ENCODE measurements at regions not wholly inside any gene's neighbourhood (a gene's known extent, or its start where the extent isn't known, plus 50 kb on each side); places are given as distances from the start of the nearest gene placed in this dataset.

DNA sequence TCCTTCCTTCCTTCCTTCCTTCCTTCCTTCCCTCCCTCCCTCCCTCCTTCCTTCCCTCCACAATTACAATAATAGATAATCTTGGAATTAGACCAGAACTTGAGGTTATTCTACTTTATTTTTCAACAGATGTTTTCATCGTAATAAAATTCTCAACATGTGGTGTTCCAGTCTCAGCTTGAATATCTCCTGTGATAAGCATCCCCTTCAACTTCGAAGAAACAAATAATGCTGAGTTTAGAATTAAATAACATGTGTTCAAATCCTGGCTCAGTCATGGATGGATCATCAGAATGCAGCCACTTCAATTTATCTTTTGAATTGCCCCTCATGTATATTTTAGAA is 91.4 kb upstream of the PAPPA start:
- TF ChIP-seq CTCF (IDR thresholded peaks at IDR 0.05), result no peak
- TF ChIP-seq, protein P1, sequence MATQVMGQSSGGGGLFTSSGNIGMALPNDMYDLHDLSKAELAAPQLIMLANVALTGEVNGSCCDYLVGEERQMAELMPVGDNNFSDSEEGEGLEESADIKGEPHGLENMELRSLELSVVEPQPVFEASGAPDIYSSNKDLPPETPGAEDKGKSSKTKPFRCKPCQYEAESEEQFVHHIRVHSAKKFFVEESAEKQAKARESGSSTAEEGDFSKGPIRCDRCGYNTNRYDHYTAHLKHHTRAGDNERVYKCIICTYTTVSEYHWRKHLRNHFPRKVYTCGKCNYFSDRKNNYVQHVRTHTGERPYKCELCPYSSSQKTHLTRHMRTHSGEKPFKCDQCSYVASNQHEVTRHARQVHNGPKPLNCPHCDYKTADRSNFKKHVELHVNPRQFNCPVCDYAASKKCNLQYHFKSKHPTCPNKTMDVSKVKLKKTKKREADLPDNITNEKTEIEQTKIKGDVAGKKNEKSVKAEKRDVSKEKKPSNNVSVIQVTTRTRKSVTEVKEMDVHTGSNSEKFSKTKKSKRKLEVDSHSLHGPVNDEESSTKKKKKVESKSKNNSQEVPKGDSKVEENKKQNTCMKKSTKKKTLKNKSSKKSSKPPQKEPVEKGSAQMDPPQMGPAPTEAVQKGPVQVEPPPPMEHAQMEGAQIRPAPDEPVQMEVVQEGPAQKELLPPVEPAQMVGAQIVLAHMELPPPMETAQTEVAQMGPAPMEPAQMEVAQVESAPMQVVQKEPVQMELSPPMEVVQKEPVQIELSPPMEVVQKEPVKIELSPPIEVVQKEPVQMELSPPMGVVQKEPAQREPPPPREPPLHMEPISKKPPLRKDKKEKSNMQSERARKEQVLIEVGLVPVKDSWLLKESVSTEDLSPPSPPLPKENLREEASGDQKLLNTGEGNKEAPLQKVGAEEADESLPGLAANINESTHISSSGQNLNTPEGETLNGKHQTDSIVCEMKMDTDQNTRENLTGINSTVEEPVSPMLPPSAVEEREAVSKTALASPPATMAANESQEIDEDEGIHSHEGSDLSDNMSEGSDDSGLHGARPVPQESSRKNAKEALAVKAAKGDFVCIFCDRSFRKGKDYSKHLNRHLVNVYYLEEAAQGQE (IDR thresholded peaks at IDR 0.05; ENCODE audit: insufficient read depth in 1 of 2, low read depth in 2 of 2, low read length in 1 of 2), result no peak
- ATAC-seq (no peak), DNase-seq (ENCODE audit: low read depth, low spot score) (no peak)
- ChIA-PET POLR2A (no interaction called here), CTCF (no interaction called here)
- BruUV-seq (replicated peaks), result no TSS peak
- no peak overlapping the region for H3K27ac ChIP-seq (ENCODE audit: low read length)
- H3K4me1 ChIP-seq (ENCODE audit: control insufficient read depth, insufficient read depth, low read length), result no peaks in the 10 kb centered on the region
- H3K36me3 ChIP-seq (ENCODE audit: control insufficient read depth, insufficient read depth, low read length), result no peaks in the 10 kb centered on the region
- no peaks in the 10 kb centered on the region for H3K9me3 ChIP-seq (ENCODE audit: control insufficient read depth, insufficient read depth, low read depth, low read length)
- in situ Hi-C loops (cut with HindIII; ENCODE audit: low pct_unique_long_range_greater_than_20kb, low sequenced_read_pairs), result no loop called here
- intact Hi-C loops (cut with micrococcal nuclease; ENCODE audit: unreplicated experiment), result no loop called here
- no peak overlapping the region for H3K4me3 ChIP-seq (ENCODE audit: low read depth in 2 of 2, low read length in 2 of 2)
- H3K27me3 ChIP-seq (ENCODE audit: control insufficient read depth, insufficient read depth, low read length), result no peaks in the 10 kb centered on the region

DNA sequence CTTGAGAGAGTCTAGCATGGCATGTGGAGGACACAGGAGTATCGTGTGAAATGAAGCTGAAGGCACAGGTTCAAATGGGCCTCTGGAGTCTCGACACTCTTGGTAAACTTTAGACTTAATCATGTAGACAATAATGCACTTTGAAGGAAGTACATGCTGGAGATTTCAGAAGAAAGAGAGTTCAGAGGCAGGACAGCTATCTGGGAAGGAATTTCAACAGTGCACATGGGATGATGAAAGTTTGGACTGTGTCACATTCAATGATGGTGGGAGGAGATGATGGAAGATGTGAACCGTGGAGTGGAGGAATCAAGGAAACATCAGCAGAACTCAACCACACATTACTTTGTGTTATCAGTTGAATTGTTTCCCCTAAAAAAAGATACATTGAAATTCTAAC is 88.6 kb upstream of the PAPPA start:
- ATAC-seq, result no peak
- Histone ChIP-seq H3K27me3 (ENCODE audit: control insufficient read depth, insufficient read depth, low read length) (no peaks in the 10 kb centered on the region), H3K36me3 (ENCODE audit: control insufficient read depth, insufficient read depth, low read length) (no peaks in the 10 kb centered on the region), H3K27ac (ENCODE audit: low read length) (no peak overlapping the region), H3K9me3 (ENCODE audit: control insufficient read depth, insufficient read depth, low read depth, low read length) (no peaks in the 10 kb centered on the region), H3K4me3 (ENCODE audit: low read depth in 2 of 2, low read length in 2 of 2) (no peak overlapping the region), H3K4me1 (ENCODE audit: control insufficient read depth, insufficient read depth, low read length) (no peaks in the 10 kb centered on the region)
- POLR2A ChIA-PET, result no interaction called here
- CTCF ChIA-PET, result no interaction called here
- intact Hi-C loops (cut with micrococcal nuclease; ENCODE audit: unreplicated experiment), result no loop called here
- in situ Hi-C loops (cut with HindIII; ENCODE audit: low pct_unique_long_range_greater_than_20kb, low sequenced_read_pairs), result no loop called here
- no TSS peak for BruUV-seq (replicated peaks)
- TF ChIP-seq, protein P1 (IDR thresholded peaks at IDR 0.05; ENCODE audit: insufficient read depth in 1 of 2, low read depth in 2 of 2, low read length in 1 of 2), result no peak
- TF ChIP-seq POLR2AphosphoS5 (IDR thresholded peaks at IDR 0.05; ENCODE audit: low read depth, low read length) (no peak), TCF7L2 (IDR thresholded peaks at IDR 0.05; ENCODE audit: low read depth, low read length) (no peak), SIN3A (IDR thresholded peaks at IDR 0.05; ENCODE audit: borderline replicate concordance, insufficient read depth, low read depth, low read length) (no peak), CTCF (IDR thresholded peaks at IDR 0.05) (no peak)
- no peak for DNase-seq (ENCODE audit: low read depth, low spot score)
